ENCODE measurements at regions not wholly inside any gene's neighbourhood (a gene's known extent, or its start where the extent isn't known, plus 50 kb on each side); places are given as distances from the start of the nearest gene placed in this dataset.

DNA sequence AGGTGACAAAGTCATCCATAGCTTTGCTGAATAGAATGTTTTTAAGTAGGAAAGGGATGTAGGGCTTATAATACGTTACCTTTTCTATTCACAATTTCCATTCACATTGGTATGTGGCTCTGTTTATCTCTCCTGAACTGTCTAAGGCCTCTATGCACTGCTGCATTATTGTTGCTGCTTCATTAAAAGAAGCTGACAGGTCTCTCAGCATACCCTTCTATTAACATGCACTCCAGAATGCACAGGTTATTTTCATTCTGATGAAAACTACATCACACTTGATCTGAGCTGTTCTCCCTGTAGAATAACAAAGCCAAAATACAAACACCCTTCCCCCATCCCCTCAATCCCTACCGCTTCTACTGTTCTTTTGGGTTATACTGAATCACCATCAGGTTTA lies 399.3 kb downstream of the TBC1D32 start:
- TF ChIP-seq, protein P1, sequence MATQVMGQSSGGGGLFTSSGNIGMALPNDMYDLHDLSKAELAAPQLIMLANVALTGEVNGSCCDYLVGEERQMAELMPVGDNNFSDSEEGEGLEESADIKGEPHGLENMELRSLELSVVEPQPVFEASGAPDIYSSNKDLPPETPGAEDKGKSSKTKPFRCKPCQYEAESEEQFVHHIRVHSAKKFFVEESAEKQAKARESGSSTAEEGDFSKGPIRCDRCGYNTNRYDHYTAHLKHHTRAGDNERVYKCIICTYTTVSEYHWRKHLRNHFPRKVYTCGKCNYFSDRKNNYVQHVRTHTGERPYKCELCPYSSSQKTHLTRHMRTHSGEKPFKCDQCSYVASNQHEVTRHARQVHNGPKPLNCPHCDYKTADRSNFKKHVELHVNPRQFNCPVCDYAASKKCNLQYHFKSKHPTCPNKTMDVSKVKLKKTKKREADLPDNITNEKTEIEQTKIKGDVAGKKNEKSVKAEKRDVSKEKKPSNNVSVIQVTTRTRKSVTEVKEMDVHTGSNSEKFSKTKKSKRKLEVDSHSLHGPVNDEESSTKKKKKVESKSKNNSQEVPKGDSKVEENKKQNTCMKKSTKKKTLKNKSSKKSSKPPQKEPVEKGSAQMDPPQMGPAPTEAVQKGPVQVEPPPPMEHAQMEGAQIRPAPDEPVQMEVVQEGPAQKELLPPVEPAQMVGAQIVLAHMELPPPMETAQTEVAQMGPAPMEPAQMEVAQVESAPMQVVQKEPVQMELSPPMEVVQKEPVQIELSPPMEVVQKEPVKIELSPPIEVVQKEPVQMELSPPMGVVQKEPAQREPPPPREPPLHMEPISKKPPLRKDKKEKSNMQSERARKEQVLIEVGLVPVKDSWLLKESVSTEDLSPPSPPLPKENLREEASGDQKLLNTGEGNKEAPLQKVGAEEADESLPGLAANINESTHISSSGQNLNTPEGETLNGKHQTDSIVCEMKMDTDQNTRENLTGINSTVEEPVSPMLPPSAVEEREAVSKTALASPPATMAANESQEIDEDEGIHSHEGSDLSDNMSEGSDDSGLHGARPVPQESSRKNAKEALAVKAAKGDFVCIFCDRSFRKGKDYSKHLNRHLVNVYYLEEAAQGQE (IDR thresholded peaks at IDR 0.05; ENCODE audit: insufficient read depth in 1 of 2, low read depth in 2 of 2, low read length in 2 of 2) = no peak
- TF ChIP-seq POLR2AphosphoS5 (IDR thresholded peaks at IDR 0.05; ENCODE audit: low read depth, low read length) = no peak
- TF ChIP-seq TAF1 (IDR thresholded peaks at IDR 0.05; ENCODE audit: borderline replicate concordance, insufficient read depth, low read length) = no peak
- TF ChIP-seq SIN3A (IDR thresholded peaks at IDR 0.05; ENCODE audit: borderline replicate concordance, insufficient read depth, low read length) = no peak
- TF ChIP-seq FOXP2 (optimal IDR thresholded peaks at IDR 0.05; ENCODE audit: borderline replicate concordance, extremely low read depth, extremely low read length, insufficient read depth) = no peak

DNA sequence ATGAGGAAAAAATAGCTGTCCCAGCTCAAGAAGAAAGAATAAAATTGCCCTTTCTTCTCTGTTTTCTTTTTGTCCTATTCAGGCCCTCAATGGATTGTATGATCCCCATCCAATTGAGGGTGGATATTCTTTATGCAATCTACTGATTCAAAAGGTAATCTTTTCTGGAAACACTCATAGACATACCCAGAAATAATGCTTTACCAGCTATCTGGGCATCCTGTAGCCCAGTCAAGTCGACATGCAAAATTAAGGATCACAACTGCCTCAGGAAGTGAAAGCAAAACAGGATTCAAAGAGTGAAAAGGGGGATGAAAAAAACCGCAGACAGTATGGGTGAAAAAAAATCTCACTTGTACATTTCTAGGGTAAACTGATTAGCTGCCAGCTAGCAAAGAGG lies 410.1 kb downstream of the TBC1D32 start:
- TF ChIP-seq POLR2AphosphoS5 (IDR thresholded peaks at IDR 0.05; ENCODE audit: low read depth, low read length) (no peak), TAF1 (IDR thresholded peaks at IDR 0.05; ENCODE audit: borderline replicate concordance, insufficient read depth, low read length) (no peak), SIN3A (IDR thresholded peaks at IDR 0.05; ENCODE audit: borderline replicate concordance, insufficient read depth, low read length) (no peak), FOXP2 (optimal IDR thresholded peaks at IDR 0.05; ENCODE audit: borderline replicate concordance, extremely low read depth, extremely low read length, insufficient read depth) (no peak)
- TF ChIP-seq, protein P1 (IDR thresholded peaks at IDR 0.05; ENCODE audit: insufficient read depth in 1 of 2, low read depth in 2 of 2, low read length in 2 of 2) = no peak

DNA sequence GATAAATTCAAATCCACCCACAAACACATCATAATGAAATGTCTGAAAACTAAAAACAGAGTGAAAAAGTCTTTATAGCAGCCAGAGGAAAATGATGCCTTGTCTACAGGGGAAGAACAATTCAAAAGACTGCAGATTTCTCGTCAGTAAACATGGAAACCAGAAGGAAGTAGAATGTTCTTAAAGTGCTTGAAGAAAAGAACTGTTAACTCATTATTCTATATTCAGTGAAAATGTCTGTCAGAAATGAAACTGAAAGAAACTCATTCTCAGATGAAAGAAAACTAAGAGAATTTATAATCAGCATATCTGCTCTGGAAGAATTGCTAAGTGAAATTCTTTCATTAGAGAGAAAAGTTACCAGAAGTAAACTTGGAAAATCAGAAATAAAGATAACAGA lies 416.1 kb downstream of the TBC1D32 start:
- TF ChIP-seq TAF1 (IDR thresholded peaks at IDR 0.05; ENCODE audit: borderline replicate concordance, insufficient read depth, low read length) (no peak), POLR2AphosphoS5 (IDR thresholded peaks at IDR 0.05; ENCODE audit: low read depth, low read length) (no peak), FOXP2 (optimal IDR thresholded peaks at IDR 0.05; ENCODE audit: borderline replicate concordance, extremely low read depth, extremely low read length, insufficient read depth) (no peak), SIN3A (IDR thresholded peaks at IDR 0.05; ENCODE audit: borderline replicate concordance, insufficient read depth, low read length) (no peak)
- TF ChIP-seq, protein P1 (IDR thresholded peaks at IDR 0.05; ENCODE audit: insufficient read depth in 1 of 2, low read depth in 2 of 2, low read length in 2 of 2) = no peak

DNA sequence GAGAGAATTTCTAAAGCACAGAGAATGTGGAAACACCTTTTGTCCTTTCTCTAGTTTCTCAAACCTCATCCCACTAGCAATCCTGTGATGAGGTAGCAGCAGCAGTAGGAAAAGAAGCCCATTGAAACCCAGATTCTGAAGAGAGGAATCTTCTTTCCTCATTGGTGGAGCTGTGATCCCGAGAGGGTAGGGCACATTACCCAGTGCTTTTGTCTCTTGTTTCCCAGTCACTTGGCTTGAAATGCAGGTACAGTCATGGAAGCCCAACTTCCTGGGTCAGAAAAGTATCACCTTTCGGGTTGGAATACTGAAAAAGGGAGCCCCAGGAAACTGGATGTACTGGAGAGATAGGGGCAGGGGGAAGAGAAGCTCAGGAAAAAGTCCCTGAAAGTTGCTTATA lies 417.4 kb downstream of the TBC1D32 start:
- no peak for TF ChIP-seq POLR2AphosphoS5 (IDR thresholded peaks at IDR 0.05; ENCODE audit: low read depth, low read length)
- no peak for TF ChIP-seq FOXP2 (optimal IDR thresholded peaks at IDR 0.05; ENCODE audit: borderline replicate concordance, extremely low read depth, extremely low read length, insufficient read depth)
- no peak for TF ChIP-seq SIN3A (IDR thresholded peaks at IDR 0.05; ENCODE audit: borderline replicate concordance, insufficient read depth, low read length)
- TF ChIP-seq, protein P1 (IDR thresholded peaks at IDR 0.05; ENCODE audit: insufficient read depth in 1 of 2, low read depth in 2 of 2, low read length in 2 of 2) = no peak
- no peak for TF ChIP-seq TAF1 (IDR thresholded peaks at IDR 0.05; ENCODE audit: borderline replicate concordance, insufficient read depth, low read length)

DNA sequence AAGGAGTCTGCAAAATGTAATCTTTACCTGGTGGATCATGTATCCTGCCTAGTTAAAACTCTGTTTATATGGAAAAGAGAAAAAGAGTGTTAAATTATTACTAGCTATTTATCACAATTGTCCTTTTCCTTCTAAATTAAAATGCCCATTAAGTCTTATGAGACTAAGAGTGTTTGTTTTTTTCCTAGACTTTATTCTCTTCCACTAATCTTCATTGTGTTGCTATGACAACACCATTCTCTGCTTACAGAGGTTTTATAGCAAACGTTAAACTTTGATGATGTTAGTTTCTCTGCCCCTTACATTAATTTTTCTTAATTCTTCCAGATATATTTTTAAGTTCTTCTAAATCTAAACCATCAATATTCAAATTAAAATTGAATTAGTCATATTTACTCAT lies 420.8 kb downstream of the TBC1D32 start:
- TF ChIP-seq SIN3A (IDR thresholded peaks at IDR 0.05; ENCODE audit: borderline replicate concordance, insufficient read depth, low read length) (no peak), POLR2AphosphoS5 (IDR thresholded peaks at IDR 0.05; ENCODE audit: low read depth, low read length) (no peak), FOXP2 (optimal IDR thresholded peaks at IDR 0.05; ENCODE audit: borderline replicate concordance, extremely low read depth, extremely low read length, insufficient read depth) (no peak), TAF1 (IDR thresholded peaks at IDR 0.05; ENCODE audit: borderline replicate concordance, insufficient read depth, low read length) (no peak)
- TF ChIP-seq, protein P1 (IDR thresholded peaks at IDR 0.05; ENCODE audit: insufficient read depth in 1 of 2, low read depth in 2 of 2, low read length in 2 of 2) = no peak

Measured in PFSK-1 (cell line).